HepG2 (cell line): ENCODE measurements at regions not wholly inside any gene's neighbourhood (a gene's known extent, or its start where the extent isn't known, plus 50 kb on each side); places are given as distances from the start of the nearest gene placed in this dataset.
A peak's percentile ranks its signal among the peaks of the same experiment; 100 is the strongest.

ENCODE experiments used
- ATAC-seq: fragments of 200-7000 bp; cut with Tn5 transposase; 3 replicates; pipeline ENCODE4 v1.9.1; 2020; ENCODE audit warnings: mild to moderate bottlenecking, moderate library complexity
- BruUV-seq: library from RNA; stranded (reverse); fragments of 400-500 nt; replicated peaks from 2 replicates; lab custom pipeline; 2021; lab: Mats Ljungman, UMichigan
- CTCF ChIA-PET: fragments of 300-600 bp; formaldehyde crosslinking; extraction: SDS; loops from one replicate; lab custom pipeline; 2021; ENCODE audit warnings: low total read pairs, inconsistent platforms, low intra/inter-chr PET ratio; lab: Yijun Ruan, JAX
- POLR2A ChIA-PET: fragments of 350-600 bp; sonication (Branson Sonifier 250); formaldehyde crosslinking; loops from one replicate; lab custom pipeline; 2020; ENCODE audit warnings: antibody characterized with exemption, inconsistent platforms; lab: Yijun Ruan, JAX
- DNase-seq: peaks from one replicate; pipeline ENCODE4 v3.0.0-alpha.2; 2015; ENCODE audit warnings: low spot score
- FAIRE-seq: peaks from 3 replicates; lab custom pipeline; 2011; peaks lifted over from hg19 to GRCh38; lab: Jason Lieb, UNC
- H2AFZ ChIP-seq: one replicate; pipeline ENCODE4 v1.6.1; 2011; ENCODE audit warnings: low read length, inconsistent platforms
- H3K27ac ChIP-seq: fragments of 300-600 bp; 3 replicates; pipeline ENCODE4 v1.8.0; 2011; ENCODE audit warnings: mixed run types, mild to moderate bottlenecking, mixed read lengths, low read length, inconsistent platforms; ENCODE audit not compliant: insufficient read depth; ENCODE audit errors: extremely low read length
- H3K27me3 ChIP-seq, 2 experiments: fragments of 200-600 bp in 1 of 2; 2 replicates in 1 of 2; 3 replicates in 1 of 2; pipeline versions ENCODE4 v1.6.0 to v1.8.0; 2011; ENCODE audit warnings: low read length in 2 of 2, mild to moderate bottlenecking in 2 of 2, moderate library complexity in 2 of 2, inconsistent platforms in 1 of 2; ENCODE audit not compliant: insufficient read depth in 2 of 2, control insufficient read depth in 1 of 2
- H3K36me3 ChIP-seq, 2 experiments: fragments of 200-600 bp in 1 of 2; replicated peaks in 1 of 2; 2 replicates in 1 of 2; 3 replicates in 1 of 2; pipeline versions ENCODE4 v1.5.1 to v1.8.0; 2011; ENCODE audit warnings: low read length in 2 of 2, inconsistent platforms in 1 of 2; ENCODE audit not compliant: insufficient read depth in 2 of 2, control insufficient read depth in 1 of 2
- H3K4me1 ChIP-seq: 2 replicates; pipeline ENCODE4 v1.5.1; 2012; ENCODE audit warnings: low read length, inconsistent platforms; ENCODE audit not compliant: insufficient read depth
- H3K4me2 ChIP-seq: 2 replicates; pipeline ENCODE4 v1.6.0; 2011; ENCODE audit warnings: low read depth, low read length, inconsistent platforms
- H3K4me3 ChIP-seq, 3 experiments: fragments of 200-600 bp in 1 of 3; sonication (generic), shearing (Covaris generic) in 1 of 3; replicated peaks in 1 of 3; 2 replicates each; pipeline ENCODE4 v1.5.1; 2011 to 2016; ENCODE audit warnings: low read length in 3 of 3, inconsistent platforms in 2 of 3, low read depth in 2 of 3, mild to moderate bottlenecking in 2 of 3, control low read depth in 1 of 3, mixed read lengths in 1 of 3; ENCODE audit not compliant: insufficient read depth in 1 of 3
- H3K79me2 ChIP-seq: one replicate; pipeline ENCODE4 v1.6.1; 2011; ENCODE audit warnings: low read length, inconsistent platforms; ENCODE audit not compliant: insufficient read depth
- H3K9ac ChIP-seq: 2 replicates; pipeline ENCODE4 v1.6.0; 2011; ENCODE audit warnings: mild to moderate bottlenecking, low read depth, low read length, inconsistent platforms; ENCODE audit not compliant: insufficient read depth
- H3K9me3 ChIP-seq: 2 replicates; pipeline ENCODE4 v1.5.1; 2012; ENCODE audit warnings: mild to moderate bottlenecking, low read length
- H4K20me1 ChIP-seq: 2 replicates; pipeline ENCODE4 v1.6.0; 2011; ENCODE audit warnings: inconsistent platforms, mild to moderate bottlenecking, low read length, moderate library complexity; ENCODE audit not compliant: insufficient read depth
- FOXK2 ChIP-seq: fragments of 450-650 bp; IDR thresholded peaks from 2 replicates; pipeline ENCODE4 v1.6.1; 2016
- PPARG ChIP-seq: conservative IDR thresholded peaks from 2 replicates; pipeline ENCODE4 v1.6.1; 2016; ENCODE audit warnings: missing biosample characterization, missing genetic modification reagents
- XRCC5 ChIP-seq: fragments of 200-400 bp; formaldehyde crosslinking; optimal IDR thresholded peaks from 2 replicates; pipeline ENCODE3; 2017; ENCODE audit warnings: mild to moderate bottlenecking, low read length
- ZNF512 ChIP-seq: sonication (generic); formaldehyde crosslinking; IDR thresholded peaks from 2 replicates; pipeline ENCODE4 v1.4.0; 2020; ENCODE audit warnings: mild to moderate bottlenecking, missing genetic modification reagents
- WGBS: methylation state at CpG from one replicate; pipeline ENCODE4 v1.1.6; 2017; ENCODE audit warnings: low lambda C conversion rate; 5-methylcytosine and 5-hydroxymethylcytosine counted together
- in situ Hi-C: cut with HindIII; loops from 2 replicates; pipeline ENCODE4 v1.10.0; 2017; ENCODE audit warnings: low pct_unique_long_range_greater_than_20kb; ENCODE audit not compliant: extremely low pct_ligation_motif_present
- intact Hi-C: fragments of 100-400 bp; cut with micrococcal nuclease; formaldehyde crosslinking; loops from one replicate; pipeline ENCODE4 v1.10.0; 2022; ENCODE audit not compliant: unreplicated experiment

- no peaks in the 10 kb centered on the region for H3K36me3 ChIP-seq
- FAIRE-seq: peak; percentile 58
- H3K4me2 ChIP-seq: peak overlapping the region; percentile 67
Observed at GRCh38 chr4:24657768-24658617, 73.6 kb upstream of the DHX15 start.

More at GRCh38 chr4:24657768-24658617, 73.6 kb upstream of the DHX15 start:
- ChIA-PET POLR2A (interaction anchor here (1.0 kb wide), 1 partner anchor 73 kb away, joined by 3 read pairs; the partner anchor contains the start of gene DHX15), CTCF (no interaction called here)
- intact Hi-C loops: no loop called here
- Histone ChIP-seq H3K27me3 (no peaks in the 10 kb centered on the region), H4K20me1 (no peaks in the 10 kb centered on the region), H3K9ac (no peak overlapping the region), H3K9me3 (no peaks in the 10 kb centered on the region), H3K4me1 (peaks cover 38% of the 10 kb centered on the region), H2AFZ (peak overlapping the region; percentile 19), H3K4me3 (peak overlapping the region; percentile 12 to 27 (median 12); a peak in 3 of 6 replicates), H3K79me2 (no peaks in the 10 kb centered on the region), H3K27ac (no peak overlapping the region)
- no TSS peak for BruUV-seq
- WGBS: 7% methylated on average over 11 of the region's 15 CpGs
- ATAC-seq: peak; percentile 95
- DNase-seq: peak; percentile 73
- in situ Hi-C loops: no loop called here
- TF ChIP-seq XRCC5 (peak; percentile 23), PPARG (CRISPR knock-in tag) (peak; percentile 26; the same call in 1 of the 2 replicates), FOXK2 (no peak), ZNF512 (CRISPR knock-in tag) (peak; percentile 40; the same call in 1 of the 2 replicates)
